Stimulated activated CD4-positive, alpha-beta T cell treated with anti-CD3 and anti-CD28 coated beads, Interleukin-1b, Interleukin-23, amount 100 ng/mL, for 4 hours (primary cell): ENCODE measurements at regions not wholly inside any gene's neighbourhood (a gene's known extent, or its start where the extent isn't known, plus 50 kb on each side); places are given as distances from the start of the nearest gene placed in this dataset.
"Not testable (repeated sequence)": the region's sequence is repeated elsewhere in the genome, so short reads cannot be mapped to it uniquely, and the experiment has no call there.

ENCODE experiments used
- DNase-seq, 2 donors: peaks; one replicate each; pipeline ENCODE4 v3.0.0-alpha.2; 2020; ENCODE audit warnings: low read depth in 2 of 2

DNA sequence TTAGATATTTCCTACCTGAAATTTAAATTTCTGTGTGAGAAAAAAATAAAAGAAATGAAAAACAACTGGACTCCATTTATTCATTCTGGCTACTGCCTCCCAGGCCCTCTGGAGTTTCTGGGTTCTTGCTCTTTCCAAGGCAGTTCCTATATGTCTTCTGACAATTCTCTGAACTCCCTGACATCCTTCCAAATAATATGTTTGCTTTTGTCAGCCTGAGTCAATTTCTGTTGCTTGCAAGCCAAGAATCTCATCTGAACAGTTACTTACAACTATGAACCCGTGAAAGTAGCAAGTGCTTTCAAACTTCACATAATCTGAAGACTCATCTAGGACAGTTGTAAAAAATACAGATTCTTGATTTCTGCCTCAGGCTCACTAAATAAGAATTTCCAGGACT is 216.7 kb upstream of the NPVF start:
- DNase-seq: no peak

DNA sequence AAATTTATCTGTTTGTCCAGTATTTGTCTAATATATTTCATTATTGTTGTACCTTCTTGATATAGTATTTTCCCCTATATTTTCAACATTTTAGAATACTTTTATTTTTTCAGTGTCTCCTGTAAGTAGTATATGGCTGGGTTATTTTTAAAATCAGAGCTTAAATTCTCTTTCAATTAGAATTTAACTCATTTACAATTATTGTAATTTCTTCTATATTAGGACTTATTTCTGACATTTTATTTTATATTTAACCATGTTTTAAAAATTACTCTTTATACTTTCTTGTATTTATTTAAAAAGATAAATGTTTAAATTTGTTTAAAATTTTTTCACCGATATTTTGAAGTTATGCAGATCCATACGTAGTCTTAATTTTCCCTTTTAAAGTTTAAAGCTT is 220.0 kb upstream of the NPVF start:
- DNase-seq: no peak

DNA sequence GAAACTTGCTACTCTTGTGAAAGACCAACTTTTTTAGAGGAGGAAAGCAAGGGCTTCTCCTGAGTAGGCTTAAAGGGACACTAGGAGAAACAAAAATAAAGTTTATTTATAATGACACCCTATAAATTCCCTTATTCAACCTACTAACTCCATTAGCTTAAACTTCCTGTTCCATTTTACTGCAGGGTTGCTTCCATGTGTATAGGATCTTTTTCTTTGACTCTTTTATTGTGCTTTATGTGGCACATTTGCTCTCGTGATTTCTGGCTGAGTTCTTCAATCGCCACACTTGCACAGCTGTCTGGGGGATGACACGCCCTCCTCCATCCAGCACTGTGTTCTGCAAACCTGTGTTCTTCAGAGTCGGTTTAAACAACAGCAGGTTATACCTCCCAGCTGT is 225.7 kb upstream of the NPVF start:
- DNase-seq: no peak

DNA sequence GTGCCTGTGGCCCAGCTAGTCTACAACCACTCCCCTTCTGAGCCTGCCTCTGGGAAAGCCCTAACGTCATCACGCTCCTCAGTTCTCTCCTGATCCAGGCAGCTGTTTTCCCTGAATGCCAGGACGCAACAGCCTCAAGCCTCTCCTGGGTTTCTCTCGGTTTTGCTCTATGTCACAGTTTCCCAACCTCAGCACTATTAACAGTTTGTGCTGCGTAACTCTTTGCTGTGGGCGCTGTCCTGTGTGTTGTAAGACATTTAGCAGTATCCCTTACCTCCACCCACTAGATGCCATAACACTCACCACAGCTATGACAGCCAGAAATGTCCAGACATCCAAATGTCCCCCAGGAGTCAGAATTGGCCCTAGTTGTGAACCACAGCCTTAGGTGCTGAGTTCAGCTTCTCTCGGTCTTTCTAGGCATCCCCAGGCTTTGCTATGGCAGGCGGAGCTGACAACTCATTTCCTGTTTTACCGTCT is 226.3 kb upstream of the NPVF start:
- DNase-seq: no peak

DNA sequence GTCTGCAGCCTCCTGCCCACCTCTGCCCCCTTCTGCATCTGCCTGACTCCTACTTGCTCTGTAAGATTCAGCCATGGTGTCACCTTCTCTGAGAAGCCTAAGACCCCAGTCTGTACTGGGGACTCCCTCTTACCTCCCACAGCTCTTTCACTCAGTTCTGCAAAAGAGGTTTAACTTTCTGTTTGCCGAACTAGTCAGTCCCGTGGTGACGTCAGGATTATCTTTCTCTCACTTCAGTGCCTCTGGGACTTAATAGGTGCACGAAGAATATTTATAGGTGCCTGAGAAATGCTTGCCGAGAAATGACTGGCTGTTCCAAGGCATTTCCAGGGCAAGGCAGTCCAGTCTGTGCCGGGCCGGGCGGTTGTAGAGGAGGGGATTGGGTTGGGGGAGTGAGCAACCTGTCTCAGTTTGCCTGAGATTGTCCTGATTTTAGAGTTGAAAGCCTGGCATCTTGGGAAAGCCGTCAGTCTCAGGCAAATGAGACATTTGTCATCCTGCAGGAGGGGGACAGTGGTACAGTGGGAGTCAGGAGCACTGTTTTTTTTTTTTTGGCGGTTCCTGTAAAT is 227.5 kb upstream of the NPVF start:
- no peak for DNase-seq

DNA sequence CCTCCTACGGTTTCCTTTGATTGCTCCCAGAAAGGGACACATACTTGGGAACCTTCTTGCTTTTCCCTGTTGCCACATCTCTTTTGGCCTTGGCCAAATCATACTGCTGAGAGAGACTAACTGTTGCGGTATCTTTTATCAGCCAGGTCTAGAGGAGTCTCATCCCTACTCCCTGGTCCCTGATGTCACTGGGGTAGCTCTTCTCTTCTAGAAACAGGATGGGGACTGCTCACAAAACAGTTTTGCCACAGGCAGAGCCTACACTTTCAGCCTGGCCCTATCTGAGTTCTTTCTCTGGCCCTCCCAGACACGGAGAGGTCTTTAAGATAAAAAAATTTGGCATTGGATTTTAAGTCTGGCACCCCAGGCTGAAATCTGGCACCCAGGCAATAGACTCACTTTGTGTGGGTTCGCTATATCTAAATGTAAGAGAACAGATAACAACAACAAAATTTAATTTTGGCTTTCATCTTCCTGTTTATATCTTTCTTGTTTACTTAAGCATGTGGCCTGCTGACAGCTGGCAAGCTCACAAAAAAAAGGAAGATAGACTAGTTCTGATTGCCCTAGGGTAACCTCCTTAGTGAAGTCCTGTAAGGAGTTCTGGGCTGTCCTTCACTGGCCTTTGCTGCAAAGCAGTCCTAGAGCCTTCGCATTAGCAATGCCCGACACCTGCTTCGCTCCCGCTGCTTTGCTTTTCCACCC is 228.3 kb upstream of the NPVF start:
- no peak for DNase-seq

DNA sequence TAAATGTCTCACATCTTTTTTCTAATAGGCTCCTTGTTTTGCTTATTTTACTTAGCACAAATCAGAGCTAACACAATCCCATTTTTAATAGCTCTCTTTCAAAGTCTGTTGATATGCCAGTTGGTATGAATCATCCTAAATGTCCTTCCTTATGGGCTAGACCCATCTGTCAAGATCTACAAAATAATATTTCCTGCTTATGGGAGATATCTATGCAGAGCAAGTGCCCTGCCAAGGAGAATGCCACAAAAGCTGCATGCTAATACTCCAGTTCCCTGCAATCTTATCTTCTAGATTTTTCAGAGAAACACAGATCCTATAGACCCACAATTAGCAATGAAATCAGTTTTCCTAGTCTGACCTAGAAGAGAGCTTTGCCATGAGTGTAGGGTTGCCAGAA is 230.8 kb upstream of the NPVF start:
- no peak for DNase-seq

DNA sequence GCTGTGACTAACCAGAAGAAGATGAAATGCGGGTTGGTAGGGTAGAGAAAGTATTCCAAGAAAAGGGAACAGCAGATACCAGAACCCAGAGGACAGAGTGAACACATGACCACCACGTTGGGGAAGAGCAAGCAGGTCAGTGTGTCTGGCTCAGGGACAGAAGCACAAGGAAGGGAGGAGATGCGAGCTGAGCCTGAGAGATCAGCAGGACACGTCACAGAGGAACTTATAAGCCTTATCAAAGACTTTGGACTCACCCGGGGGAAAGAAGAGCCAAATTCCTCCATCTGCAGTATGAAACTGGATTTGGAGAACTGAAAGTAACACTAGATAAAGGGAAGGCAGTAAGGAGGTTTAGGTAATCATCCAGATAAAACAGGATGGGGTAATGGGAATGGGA is 232.1 kb upstream of the NPVF start:
- DNase-seq: no peak

DNA sequence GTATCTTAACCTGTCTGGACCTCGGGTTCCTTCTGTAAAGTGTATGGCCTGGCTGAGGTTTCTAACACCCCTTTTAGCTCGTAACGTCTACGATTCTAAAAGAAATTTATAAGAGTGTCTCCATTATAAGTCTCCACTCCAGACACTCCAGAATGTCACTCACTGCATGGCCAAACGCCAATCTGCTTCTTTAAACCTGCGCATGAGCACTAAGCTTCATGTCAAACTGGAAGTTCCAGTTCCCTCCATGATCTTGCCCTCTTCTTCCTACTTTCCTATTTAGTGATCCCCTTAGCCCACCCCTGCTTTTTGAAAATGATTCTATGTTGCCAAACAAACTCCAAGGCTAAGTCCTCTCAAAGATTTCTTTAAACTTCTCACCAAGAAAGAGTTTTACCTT is 241.4 kb upstream of the NPVF start:
- no peak for DNase-seq

DNA sequence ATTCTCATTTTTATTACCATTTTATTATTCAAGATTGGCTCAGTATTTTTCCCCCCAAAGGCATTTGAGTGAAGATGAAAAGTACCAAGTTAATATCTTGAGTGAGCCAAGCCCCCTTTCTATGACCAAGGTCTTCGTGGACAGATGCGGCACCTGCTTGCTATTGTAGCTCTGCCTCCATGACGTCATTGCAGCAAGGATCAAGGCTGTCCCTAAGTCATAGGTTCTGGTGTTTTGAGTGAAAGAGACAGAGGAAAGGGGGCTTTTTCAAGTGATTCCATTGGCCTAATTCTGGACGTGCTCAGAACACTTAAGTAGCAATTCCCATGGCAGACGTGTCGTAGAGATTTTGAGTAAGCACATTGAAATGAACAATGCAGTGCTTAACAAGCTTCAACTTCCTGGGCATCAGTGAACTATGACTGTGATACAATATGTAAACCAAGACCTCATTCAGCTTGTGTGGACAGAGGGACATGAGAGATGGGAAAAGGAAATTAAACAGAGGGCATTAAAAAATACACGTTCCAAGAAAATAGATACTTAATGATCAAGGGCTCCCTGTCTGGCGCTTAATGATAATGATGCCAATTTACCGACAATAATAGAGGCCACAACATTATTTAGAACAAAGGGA is 248.7 kb upstream of the NPVF start:
- no peak for DNase-seq

DNA sequence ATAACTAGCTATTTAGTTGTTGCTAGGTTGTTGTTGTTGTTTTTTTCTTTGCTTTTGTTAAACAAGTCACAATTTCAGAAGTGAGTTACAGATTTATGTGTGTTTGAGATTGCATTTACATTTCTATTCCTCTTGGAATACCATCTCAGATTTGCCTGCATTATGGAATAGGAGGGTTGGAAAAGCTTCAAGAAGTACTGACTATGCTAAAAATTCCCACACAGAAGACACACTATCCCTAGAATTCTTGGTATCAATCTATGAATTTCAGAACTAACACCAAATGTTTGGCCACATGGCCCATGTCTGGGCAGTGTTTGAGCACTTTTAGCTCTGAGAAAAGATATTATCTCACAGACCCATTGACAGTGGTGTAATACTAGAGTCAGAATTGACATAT is 249.9 kb upstream of the NPVF start:
- DNase-seq: not testable (repeated sequence)

DNA sequence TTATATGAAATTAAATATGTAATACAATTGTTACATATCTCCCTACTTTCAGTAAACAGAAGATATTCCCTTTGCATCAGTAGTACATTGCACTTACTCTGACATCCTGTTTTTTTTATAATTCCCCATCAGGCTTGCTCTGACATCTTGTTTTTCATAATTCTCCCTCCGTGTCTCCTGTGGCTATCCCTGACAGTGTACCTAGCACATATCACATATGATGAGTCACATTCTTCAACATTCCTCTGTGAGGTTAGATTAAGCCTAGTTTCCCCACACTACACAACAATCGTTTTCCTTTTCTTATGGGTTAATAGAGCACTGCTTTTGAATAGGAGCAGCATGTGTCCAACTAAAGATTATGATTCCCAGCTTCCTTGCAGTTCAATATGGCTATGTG is 250.6 kb upstream of the NPVF start:
- DNase-seq: no peak

DNA sequence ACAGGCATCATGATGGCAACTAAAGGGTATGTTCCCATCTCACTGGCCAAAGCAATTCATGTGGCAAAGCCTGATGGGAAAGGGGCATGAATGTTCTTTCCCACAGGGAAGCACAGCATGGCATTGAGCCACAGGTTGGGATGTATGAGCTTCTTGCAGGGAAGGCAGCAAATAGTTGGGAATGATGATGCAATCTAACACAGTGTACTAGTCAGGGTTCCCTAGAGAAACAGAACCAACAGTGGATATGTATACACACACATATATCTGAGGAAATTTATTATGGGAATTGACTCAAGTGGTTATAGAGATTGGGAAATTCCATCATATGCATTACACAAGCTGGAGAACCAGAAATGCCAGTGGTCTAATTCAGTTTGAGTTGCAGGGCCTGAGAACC is 253.6 kb upstream of the NPVF start:
- DNase-seq: no peak

DNA sequence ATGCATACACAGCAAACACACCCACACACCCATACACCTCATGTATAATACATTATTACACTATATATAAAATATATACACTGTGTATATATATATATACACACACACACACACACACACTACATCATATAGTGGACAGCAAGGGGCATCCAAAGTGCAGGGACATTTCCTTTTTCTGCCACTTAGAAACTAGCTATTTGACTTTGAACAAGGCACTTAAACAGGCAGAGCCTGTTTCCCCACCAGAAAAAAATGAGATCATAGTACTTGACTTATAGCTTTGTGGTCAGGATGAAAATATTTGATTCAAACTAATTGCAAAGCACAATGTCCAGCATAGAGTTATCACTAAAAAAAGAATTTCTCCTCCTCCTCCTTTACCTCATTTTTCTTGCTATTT is 254.3 kb upstream of the NPVF start:
- no peak for DNase-seq

DNA sequence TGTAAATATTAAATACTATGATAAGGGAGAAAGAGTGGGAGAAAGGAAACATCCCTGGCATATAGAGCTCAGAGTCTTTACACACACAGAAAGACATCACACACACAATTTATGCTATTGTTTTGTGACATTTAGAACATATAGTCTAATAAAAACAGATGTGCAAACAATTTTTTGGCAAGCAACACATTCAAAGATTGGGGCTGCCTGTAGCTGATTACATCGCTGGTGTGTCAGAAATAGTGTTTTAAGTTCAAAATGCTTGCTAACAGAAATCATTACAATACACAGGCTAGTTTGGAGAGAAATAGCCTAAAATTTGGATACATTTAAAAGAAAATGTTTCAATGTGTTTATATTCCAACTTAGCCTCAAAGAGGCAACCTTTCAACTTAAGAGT is 256.7 kb upstream of the NPVF start:
- DNase-seq: no peak

DNA sequence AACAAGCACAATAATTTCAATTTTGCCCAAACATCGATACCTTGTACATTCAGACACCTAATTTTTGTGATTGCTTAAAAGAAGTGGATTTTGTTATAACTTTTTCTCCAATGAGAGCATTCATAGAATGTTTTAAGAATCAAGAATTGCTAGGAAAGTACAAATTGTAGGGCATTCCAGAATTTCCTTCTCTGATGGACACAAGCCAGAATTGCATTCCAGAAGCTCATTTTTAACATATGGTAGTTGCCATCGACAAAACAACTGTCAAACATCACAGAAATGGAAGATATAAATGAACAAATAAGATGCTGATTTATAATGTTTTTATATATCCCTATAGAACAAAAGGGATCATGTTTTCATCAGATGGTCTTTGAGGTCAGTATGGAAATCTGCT is 258.4 kb upstream of the NPVF start:
- no peak for DNase-seq

DNA sequence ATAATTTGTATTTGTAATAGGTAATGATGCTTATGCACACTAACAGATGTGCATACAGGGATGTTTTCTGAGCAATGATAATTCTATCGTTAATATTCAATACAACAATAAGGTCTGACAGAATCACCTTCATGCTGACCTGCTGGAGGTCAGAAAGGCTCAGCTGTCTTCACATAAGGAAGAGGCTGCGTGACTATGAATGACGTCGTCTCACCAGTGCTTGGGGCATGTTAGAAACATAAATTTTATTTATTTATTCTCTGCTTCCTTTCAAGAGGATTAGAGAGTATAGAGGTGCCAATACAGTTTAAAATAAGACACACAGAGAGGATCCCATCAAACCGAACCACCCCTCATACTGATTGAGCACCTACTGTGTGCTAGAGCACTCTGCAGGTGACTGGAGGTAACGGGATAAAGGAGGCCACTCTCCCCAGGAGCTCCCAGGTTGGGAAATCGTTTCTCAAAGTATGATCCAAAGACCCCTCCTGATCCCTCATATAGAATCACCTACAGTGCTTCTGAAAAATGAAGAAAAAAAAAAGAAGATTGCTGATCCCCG is 265.6 kb upstream of the NPVF start:
- DNase-seq: no peak

DNA sequence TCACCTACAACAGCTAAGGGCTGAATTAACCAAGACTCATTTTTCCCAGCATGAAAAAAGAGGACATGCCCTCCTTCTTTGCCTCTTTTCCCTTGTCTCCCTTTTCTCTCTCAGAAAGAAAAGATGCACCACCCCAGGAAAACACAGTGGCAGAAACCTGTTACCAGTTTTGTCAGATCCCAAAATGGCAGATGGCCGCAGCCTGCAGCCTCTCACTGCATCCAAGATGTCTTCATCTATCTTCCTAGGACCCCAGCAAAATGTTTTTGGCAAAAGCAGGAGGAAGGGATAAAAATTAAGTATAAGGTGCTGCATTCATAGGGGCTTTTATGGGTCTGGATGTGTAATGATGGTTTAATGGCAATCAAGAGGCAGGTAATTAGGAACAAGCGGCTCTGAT is 266.6 kb upstream of the NPVF start:
- no peak for DNase-seq

DNA sequence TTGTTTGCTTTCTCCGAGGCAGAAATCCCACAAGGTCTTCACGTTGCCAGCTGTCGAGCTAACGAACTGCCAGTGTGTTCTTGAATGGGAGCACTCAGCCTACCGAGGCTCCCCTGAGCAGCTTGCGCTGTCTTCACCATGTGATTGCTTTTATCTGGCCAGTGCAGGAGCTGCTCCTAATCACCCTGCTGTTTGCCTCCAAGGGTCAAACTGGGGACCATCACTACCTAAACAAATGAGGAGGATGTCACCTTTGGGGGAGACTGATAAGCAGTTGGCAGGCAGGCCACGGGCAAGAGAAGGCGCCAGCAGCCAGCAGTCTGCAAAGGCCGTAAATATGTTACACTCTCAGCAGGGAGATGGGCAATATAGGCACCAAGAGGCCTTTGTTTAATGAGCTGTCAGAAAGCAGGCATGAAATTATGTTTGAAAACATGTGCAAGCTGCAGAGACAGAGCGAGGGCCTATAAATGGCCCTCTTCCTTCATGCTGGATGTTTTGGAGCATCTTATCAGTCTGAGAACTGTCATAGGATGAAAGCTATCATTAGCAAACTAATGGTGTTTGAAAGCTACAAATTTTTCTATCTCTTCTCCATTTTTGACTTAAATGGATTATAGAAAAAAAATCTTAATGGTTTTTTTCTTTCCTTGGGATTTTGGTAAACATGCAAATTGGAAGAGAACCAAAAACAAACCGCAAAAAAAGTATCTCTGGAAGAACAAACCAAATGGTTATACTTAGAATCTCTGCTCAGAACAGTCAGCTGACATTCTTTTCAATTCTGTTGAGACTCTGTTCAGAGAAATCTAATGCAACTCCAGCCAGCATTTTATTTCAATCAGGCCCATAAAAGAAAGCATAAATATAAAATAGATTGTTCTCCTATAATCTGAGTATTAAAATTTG is 267.3 kb upstream of the NPVF start:
- DNase-seq: no peak

DNA sequence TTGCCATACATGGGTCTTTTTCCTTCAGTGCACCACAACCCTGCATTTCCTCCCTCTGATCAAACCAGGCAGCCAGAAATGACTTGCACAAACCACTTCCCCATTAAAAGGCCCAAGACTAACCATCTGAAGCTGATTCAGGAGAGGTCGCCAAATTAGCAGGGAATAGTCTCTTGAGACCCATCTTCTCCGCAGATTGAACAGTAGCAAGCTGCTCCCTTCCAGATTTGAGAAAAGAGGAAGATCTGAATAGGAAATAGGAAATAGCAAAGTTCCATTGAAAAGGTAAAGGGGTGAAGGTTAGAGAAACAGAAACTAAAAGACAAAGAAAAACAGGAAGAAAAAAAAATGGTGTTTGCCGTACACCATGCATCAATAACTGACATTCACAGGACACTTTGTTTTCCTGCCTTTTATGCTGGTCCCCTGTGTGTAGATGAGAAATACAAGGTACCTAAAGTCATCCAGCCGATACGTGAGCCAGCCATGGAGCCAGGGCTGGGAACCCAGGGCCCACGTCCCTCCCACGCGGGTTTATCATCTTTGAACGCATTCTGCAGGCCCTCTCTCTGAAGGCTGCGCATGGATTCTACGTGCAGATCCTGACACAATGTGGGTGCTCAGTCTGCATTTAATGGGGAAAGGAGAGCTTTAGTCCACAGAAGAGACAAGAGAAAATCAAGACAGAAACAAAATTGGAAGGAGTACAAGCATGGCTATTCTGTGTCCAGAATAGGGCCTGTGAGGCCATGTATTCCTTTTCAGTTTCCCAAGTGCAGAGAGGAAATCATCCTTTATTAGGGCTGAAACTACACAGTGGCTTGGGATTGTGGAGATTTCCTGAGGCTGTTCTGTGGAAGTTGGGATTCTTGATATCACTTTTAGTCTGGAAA is 268.4 kb upstream of the NPVF start:
- no peak for DNase-seq

DNA sequence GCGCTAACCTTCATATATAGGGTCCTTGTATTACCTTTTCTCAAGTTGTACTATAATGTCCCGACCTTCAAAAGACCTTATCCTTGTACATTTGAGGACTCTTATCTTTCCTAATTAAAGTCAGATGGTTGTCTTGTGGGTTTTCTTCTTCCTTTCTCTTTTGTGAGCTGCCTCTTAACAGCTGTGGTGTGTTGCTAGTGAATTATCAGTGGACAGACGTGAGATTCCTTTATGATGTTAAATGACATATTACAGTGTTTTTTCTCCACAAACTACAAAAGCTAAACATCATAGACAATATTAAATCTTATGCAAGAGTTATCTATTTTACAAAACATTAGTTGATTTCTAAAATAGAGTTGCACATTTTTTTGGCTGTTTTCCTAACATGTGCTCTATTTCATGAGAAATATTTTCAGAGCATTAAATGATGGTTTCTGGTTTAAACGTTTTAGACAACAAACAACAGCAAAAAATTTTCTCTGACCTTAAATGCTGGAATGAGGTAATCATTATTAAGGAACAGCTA is 272.2 kb upstream of the NPVF start:
- DNase-seq: no peak
